DOHH2 (cell line): ENCODE measurements at regions not wholly inside any gene's neighbourhood (a gene's known extent, or its start where the extent isn't known, plus 50 kb on each side); places are given as distances from the start of the nearest gene placed in this dataset.

Experiments used
- EZH2phosphoT487 ChIP-seq: fragments of 200-600 bp; sonication (generic); IDR thresholded peaks from 2 replicates; pipeline ENCODE4 v1.6.1; 2017; ENCODE audit warnings: borderline replicate concordance, mild to moderate bottlenecking, antibody characterized with exemption, low read length, moderate library complexity, mixed read lengths
- TF ChIP-seq, protein P1 (sequence below): fragments of 200-600 bp; sonication (generic); IDR thresholded peaks from one replicate; pipeline ENCODE4 v1.5.1; 2014; ENCODE audit warnings: antibody characterized with exemption, mild to moderate bottlenecking, low read depth, low read length; ENCODE audit not compliant: poor library complexity, severe bottlenecking

DNA sequence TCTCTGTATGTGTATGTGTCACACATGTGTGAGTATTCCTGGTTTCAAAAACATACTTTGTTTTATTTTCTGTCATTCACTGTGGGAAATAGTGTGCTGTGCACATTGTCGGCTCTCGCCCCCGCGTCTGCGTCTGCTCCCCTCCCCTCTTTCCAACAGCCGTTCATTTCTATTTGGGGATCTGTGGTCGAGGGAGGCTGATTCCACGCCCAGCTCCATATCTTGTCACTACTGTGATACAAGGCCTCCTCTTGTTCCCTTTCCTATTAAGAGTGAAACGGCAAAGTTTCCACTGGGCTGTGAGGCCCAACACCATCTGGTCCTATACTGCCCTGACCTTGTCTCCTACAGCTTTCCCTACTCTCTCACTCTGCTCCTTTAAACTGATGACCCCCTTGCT lies 172.5 kb upstream of the LRIG1 start:
- TF ChIP-seq, protein P1, sequence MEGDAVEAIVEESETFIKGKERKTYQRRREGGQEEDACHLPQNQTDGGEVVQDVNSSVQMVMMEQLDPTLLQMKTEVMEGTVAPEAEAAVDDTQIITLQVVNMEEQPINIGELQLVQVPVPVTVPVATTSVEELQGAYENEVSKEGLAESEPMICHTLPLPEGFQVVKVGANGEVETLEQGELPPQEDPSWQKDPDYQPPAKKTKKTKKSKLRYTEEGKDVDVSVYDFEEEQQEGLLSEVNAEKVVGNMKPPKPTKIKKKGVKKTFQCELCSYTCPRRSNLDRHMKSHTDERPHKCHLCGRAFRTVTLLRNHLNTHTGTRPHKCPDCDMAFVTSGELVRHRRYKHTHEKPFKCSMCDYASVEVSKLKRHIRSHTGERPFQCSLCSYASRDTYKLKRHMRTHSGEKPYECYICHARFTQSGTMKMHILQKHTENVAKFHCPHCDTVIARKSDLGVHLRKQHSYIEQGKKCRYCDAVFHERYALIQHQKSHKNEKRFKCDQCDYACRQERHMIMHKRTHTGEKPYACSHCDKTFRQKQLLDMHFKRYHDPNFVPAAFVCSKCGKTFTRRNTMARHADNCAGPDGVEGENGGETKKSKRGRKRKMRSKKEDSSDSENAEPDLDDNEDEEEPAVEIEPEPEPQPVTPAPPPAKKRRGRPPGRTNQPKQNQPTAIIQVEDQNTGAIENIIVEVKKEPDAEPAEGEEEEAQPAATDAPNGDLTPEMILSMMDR: no peak
- no peak for TF ChIP-seq EZH2phosphoT487
